GM10248 (cell line): ENCODE measurements at regions not wholly inside any gene's neighbourhood (a gene's known extent, or its start where the extent isn't known, plus 50 kb on each side); places are given as distances from the start of the nearest gene placed in this dataset.

Experiments used
- CTCF ChIA-PET: fragments of 300-600 bp; sonication (Branson Sonifier 250); formaldehyde crosslinking; extraction: SDS; loops from one replicate; lab custom pipeline; 2021; ENCODE audit warnings: antibody characterized with exemption; lab: Yijun Ruan, JAX
- POLR2A ChIA-PET: fragments of 350-650 bp; sonication (Branson Sonifier 250); formaldehyde crosslinking; extraction: SDS; loops from one replicate; lab custom pipeline; 2020; ENCODE audit warnings: antibody characterized with exemption; lab: Yijun Ruan, JAX
- DNase-seq: peaks from one replicate; pipeline ENCODE4 v3.0.0; 2012; ENCODE audit errors: extremely low spot score
- CTCF ChIP-seq: IDR thresholded peaks from 2 replicates; pipeline ENCODE4 v1.5.1; 2012; ENCODE audit warnings: mild to moderate bottlenecking, low read depth; ENCODE audit errors: extremely low read depth, missing control alignments, control extremely low read depth

- CTCF ChIA-PET: interaction anchor here (1.0 to 1.7 kb wide), 4 partner anchors 12 to 313 kb away, joined by 3 to 9 read pairs (median 5); no protein-coding TSS in a partner anchor
- no peak for DNase-seq
- TF ChIP-seq CTCF: no peak
- POLR2A ChIA-PET: interaction anchor here (0.6 kb wide), 1 partner anchor 986 kb away, joined by 6 read pairs; no protein-coding TSS in a partner anchor
These were observed 201.4 kb upstream of the FOXN2 start for GRCh38 chr2:48112911-48113680.

GRCh38 chr2:48113767-48114166, 200.7 kb upstream of the FOXN2 start:
- TF ChIP-seq CTCF: no peak
- ChIA-PET POLR2A (no interaction called here), CTCF (interaction anchor here (1.0 to 1.7 kb wide), 4 partner anchors 13 to 312 kb away, joined by 3 to 9 read pairs (median 5); no protein-coding TSS in a partner anchor)
- DNase-seq: no peak

GRCh38 chr2:48114256-48114655, 200.2 kb upstream of the FOXN2 start:
- peak; percentile 35 for DNase-seq
- ChIA-PET POLR2A (no interaction called here), CTCF (interaction anchor here (1.0 to 1.7 kb wide), 3 partner anchors 302 to 312 kb away, joined by 3 to 9 read pairs (median 7); no protein-coding TSS in a partner anchor)
- TF ChIP-seq CTCF: no peak

- CTCF ChIA-PET: no interaction called here
- DNase-seq: no peak
- no peak for TF ChIP-seq CTCF
- POLR2A ChIA-PET: no interaction called here
These were observed 198.0 kb upstream of the FOXN2 start for GRCh38 chr2:48116497-48116896.

- ChIA-PET POLR2A (no interaction called here), CTCF (interaction anchor here (1.6 to 2.3 kb wide), 4 partner anchors 10 to 296 kb away, joined by 3 to 6 read pairs (median 4); no protein-coding TSS in a partner anchor)
- no peak for DNase-seq
- TF ChIP-seq CTCF: no peak
These were observed 195.6 kb upstream of the FOXN2 start for GRCh38 chr2:48118895-48119294.

- CTCF ChIA-PET: interaction anchor here (1.1 to 2.3 kb wide), 2 partner anchors 23 to 295 kb away, joined by 4 to 5 read pairs; no protein-coding TSS in a partner anchor
- TF ChIP-seq CTCF: no peak
- DNase-seq: no peak
- POLR2A ChIA-PET: no interaction called here
These were observed 194.4 kb upstream of the FOXN2 start for GRCh38 chr2:48120112-48120511.
